NCI-H526 treated with DMSO at 0.1 percent for 48 hours (cell line): ENCODE measurements at regions not wholly inside any gene's neighbourhood (a gene's known extent, or its start where the extent isn't known, plus 50 kb on each side); places are given as distances from the start of the nearest gene placed in this dataset.
"Not testable (repeated sequence)": the region's sequence is repeated elsewhere in the genome, so short reads cannot be mapped to it uniquely, and the experiment has no call there.

Experiments used
- DNase-seq: peaks from one replicate; lab custom pipeline; 2025; lab: John Stamatoyannopoulos, UW

DNA sequence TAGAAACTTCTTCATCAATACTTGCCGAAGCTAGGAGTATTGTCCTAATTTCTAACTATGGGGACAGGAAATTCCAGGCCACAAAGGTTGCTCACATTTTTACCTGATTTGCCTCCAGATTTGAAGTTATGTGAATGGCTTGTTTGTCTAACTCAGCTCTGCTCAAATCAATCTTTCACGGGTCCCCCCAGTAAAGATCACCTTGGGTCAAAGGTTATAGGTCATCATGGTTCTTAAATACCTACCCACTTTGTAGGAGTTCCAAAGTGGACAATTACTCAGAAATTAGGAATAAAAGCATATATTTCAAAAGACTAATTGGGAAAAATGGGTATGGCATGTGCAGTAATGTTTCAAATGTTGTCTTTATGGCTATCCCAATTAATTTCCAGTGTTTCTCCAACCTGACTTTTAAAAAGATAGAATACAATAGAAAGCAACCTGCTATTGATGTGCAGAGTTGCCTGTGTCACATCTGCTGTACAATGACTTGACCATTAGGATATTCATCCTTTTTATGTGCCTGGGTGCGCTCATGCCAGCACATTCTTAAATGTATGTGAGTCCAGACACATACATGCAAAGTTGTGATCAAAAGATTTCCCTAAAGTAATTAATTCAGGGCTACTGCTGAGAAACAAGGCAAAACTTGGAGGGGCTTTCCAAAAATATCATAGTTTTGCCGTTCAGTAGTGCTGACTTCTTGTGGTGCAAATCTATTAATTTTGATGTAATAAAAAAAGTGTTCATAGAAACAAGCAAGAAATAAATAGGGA, 126.1 kb downstream of the MYCN start:
- DNase-seq, result no peak

DNA sequence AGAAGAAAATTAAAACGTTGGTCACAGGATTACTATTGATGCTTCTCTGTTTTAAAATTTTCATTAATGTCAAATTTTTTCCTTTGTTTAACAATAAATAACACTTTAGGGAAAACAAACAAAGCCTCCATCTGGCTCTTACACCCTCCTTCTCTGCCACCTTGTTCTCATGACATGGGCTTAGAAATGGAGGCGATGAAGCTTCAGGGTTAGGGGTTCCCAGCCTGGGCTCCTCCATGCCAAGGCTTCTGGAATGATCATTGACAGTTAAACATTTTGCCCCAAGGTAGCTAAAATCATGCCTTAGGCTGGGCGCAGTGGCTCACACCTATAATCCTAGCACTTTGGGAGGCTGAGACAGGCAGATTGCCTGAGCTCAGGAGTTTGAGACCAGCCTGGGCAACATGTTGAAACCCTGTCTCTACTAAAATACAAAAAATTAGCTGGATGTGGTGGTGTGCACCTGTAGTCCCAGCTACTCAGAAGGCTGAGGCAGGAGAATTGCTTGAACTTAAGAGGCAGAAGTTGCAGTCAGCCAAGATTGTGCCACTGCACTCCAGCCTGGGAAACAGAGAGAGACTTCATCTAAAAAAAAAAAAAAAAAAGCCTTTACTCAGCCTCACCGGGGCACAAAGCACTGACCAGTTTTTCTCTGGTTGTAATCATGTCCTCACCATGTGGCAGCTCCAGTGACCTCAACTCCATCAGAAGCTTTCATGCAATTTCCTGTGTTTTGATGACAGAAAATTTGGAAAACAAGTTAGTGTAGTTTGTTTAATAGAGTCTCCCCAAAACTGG, 125.1 kb downstream of the MYCN start:
- DNase-seq, result not testable (repeated sequence)

DNA sequence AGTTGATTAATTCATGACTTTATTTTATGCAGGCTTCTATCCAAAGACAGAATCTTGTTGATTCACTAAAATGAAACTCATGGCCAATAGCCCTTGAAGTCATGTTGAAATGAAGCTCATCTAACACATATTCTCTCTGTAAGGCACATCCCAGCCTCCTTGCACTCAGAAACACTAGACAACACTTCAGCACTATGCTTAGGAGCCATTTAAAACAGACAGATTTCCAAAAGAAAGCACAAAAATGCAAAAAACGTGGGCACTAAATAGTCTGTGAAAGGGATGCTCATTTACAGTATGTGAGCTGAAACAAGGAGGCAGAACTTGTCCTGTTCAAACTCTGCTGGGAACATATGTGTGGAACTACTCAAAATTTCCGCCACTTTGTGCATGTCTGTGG, 124.4 kb downstream of the MYCN start:
- DNase-seq, result no peak

DNA sequence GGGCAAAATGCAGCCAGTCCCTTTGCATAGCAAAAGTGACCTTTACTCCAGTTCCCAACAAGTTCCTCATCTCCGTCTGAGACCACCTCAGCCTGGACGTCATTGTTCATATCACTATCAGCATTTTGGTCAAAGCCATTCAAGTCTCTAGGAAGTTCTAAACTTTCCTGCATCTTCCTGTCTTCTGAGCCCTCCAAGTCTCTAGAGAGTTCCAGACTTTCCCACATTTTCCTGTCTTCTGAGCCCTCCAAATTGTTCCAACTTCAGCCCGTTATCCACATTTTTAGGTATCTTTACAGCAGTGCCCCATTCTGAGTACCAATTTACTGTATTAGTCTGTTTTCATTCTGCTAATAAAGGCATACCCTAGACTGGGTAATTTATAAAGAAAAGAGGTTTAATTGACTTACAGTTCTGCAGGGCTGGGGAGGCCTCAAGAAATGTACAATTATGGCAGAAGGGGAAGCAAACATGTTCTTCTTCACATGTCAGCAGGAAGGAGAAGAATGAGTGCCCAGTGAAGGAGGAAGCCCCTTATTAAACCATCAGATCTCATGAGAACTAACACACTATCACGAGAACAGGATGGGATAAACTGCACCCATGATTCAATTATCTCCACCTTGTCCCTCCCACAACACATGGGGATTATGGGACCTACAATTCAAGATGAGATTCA, 123.7 kb downstream of the MYCN start:
- no peak for DNase-seq

DNA sequence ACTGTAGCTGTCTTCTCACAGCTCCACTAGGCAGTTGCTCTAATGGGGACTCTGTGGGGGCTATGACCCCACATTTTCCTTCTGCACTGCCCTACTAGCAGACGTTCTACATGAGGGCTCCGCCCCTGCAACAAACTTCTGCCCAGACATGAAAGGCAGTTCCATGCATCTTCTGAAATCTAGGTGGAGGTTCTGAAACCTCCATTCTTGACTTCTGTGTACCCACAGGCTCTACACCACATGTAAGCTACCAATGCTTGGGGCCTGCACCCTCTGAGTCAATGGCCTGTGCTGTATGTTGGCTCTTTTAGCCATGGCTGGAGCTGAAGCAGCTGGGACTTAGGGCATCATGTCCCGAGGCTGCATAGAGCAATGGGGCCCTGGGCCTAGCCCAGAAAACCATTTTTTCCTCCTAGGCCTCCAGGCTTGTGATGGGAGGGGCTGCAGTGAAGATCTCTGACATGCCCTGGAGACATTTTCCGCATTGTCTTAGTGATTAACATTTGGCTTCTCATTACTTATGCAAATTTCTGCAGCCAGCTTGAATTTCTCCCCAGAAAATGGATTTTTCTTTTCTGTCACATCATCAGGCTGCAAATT, 123.0 kb downstream of the MYCN start:
- DNase-seq, result no peak

DNA sequence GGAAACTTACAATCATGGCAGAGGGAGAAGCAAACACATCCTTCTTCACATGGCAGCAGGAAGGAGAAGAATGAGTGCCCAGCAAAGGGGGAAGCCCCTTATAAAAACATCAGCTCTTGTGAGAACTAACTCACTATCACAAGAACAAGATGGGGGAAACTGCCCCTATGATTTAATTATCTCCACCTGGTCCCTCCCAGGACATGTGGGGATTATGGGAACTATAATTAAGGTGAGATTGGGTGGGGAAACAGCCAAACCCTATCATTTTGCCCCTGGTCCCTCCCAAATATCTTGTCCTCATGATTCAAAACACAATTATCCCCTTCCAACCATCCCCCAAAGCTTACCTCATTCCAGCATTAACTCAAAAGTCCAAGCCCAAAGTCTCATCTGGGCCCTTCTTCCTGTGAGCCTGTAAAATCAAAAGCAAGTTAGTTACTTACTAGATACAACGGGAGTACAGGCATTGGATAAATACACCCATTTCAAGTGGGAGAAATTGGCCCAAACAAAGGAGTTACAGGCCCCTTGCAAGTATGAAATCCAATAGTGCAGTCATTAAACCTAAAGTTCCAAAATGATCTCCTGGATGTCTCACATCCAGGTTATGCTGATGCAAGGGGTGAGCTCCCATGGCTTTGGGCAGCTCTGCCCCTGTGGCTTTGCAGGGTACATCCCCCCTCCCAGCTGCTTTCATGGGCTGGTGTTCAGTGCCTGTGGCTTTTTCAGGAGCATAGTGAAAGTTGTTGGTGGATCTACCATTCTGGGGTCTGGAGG, 122.3 kb downstream of the MYCN start:
- DNase-seq, result no peak

DNA sequence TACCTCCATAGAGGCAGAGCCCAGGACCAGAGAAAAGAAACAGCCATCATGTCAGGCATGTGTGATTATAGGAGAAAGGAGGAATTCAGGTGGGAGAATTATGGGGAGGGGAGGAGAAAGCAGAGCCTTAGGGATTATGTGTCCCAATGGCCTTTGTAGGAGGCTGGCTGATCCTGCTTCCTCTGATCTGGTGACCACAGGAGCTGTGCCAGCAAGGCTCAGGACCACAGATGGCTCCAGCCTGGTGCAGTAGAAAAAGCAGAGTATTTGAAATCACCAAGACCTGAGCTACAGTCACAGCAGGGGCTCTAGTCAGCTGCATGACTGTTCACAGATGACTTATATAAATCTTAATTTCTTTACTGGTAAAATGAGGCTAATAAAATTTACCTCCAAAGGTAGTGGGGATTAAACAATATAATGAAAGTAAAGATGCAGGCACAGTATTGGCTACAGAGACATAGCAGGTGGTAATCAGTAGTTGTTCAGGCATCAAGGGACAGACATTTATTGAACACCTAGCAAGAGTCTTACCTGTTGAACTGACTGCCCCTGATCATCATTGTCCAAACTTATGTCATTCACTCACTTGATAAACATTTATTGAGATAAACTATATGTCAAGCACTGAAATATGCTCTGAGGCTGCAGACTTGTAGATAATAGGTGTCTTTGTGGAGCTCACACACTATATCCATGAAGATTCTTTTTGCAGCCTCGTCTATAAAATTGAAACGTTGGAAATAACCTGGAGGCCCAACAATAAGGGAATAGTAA, 121.3 kb downstream of the MYCN start:
- DNase-seq, result no peak

DNA sequence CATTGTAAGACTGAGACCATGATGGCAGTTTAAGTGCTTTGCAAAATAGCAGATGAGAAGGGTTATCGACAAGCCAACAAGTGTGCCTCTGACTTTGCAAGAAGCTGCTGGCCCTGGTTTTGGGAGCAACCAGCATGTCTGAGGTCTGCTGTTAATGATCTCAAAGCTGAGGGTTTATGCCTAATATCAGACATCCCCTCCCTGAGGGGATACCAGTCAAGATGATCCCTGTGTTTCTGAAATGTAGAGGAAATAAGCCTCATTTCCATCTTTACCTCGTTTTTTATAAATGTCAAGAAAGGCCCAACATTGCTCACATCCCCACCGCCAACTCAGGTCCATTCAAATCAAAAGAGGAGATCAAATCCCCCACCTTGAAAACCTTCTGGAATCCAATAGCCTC, 120.6 kb downstream of the MYCN start:
- no peak for DNase-seq

DNA sequence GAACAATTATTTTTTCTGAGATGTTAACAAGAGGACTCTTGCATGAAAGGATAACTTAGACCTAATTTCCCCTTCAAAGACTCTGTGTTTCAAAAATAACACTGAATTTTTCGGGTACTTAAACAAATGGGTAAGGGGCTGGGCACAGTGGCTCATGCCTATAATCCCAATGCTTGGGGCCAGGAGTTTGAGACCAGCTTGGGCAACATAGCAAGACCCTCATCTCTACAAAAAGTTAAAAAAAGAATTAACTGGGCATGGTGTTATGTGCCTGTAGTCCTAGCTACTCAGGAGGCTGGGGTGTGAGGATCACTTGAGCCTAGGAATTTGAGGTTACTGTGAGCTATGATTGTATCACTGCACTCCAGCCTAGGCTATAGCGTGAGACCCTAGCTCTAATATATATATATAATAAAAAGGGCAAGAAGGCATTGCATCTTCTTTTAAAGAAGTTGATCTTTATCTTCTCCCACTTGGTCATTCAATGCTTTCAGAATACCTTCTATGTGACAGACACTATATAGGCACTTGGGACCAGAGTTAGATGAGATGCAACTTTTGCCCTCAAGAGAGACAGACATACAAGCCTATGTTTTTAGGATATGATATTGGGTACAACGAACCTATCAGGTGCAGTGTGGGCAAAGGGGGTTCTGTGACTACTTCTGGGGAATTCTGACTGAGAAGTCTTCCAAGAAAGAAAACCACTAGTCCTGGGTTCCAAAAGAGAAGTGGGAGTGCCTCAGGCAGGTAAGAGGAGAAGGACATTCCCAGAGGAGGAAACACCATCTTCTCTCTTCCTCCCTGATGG, 120.0 kb downstream of the MYCN start:
- no peak for DNase-seq

DNA sequence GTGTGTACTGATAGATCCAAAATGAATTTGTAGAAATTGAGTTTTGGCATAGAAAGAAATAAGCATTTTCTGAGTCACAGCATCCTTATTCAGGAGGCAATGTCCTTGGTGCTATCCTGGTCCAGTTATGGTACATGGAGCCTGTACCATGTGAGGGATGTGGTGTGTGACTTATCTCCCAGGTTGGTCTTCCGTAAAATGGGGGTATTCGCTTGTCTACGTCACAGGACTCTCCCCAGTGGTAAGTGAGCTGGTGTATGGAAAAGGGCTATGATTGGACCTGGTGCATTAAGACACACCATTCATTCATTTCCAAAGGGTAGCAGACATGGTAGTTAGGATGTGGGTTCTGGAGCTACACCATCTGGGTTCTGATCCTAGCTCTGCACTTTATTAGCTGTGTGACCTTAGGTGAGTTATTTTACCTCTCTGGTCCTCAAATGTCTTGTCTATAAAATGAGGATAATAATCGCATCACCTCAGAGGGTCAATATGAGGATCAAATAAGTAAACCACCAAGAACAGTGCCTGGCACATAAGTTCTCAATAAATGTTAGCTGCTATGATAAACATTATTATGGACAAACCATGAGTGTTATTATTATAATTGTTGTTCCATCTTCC, 119.2 kb downstream of the MYCN start:
- no peak for DNase-seq

DNA sequence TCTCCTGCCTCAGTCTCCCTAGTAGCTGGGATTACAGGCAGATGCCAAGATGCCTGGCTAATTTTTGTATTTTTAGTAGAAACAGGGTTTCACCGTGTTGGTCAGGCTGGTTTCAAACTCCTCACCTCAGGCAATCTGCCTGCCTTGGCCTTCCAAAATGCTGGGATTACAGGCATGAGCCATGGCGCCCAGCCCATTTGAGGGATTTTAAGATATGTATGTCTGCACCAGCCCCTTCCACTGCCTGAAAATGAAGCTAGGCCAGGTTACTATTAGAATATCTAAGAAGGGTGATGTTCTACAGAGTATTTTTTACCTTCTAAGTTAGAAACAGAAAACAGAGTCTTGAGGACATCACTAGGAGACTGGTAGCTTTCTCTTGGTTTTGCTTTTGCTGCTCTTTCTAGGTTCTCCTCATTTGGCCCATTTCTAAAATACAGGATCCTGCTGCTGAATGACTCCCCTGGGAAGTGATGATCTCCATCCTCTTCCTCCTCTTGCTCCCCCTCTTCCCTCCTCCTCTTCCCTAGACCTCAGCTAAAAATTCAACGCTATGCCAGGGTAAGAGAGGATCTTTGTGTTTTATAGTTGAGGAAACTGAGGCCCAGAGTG, 118.5 kb downstream of the MYCN start:
- no peak for DNase-seq

DNA sequence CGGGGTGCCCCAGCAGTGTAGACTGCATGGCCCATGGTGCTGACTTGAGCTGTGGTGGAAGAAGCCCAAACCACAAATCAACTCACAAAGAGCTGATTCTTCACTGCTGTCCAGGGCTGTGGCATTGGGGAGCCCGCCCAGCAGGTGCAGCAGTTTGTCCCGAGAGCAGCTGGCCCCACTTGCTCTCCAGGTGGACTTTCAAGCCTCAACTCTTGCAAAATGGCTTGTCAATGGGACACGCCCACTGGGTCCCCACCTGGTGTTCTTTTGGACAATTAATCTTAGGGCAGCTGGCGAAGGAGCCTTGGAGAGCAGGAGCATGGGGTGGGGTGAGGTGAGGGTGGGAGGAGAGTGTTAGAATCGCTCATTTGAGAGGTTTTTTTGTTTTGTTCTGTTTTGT, 117.9 kb downstream of the MYCN start:
- no peak for DNase-seq

DNA sequence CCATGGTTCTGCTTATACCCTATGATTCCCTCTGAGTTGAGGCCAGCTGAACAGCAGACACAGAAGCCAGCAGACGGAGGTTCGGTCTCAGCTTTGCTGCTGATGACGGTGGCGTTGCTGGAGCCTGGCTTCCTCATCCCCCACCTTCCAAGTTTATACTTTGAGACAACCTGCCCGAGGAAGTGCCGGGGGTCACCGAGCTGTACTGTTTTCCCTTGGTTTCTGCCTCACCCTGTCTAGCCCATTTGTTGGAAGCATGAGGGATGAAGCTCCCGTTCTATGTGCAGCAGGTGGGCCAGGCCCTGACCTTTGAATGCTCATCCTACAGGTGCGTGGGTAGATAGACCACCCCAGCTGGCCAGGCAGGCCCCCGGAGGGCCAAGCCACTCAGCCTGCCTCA, 117.3 kb downstream of the MYCN start:
- no peak for DNase-seq

DNA sequence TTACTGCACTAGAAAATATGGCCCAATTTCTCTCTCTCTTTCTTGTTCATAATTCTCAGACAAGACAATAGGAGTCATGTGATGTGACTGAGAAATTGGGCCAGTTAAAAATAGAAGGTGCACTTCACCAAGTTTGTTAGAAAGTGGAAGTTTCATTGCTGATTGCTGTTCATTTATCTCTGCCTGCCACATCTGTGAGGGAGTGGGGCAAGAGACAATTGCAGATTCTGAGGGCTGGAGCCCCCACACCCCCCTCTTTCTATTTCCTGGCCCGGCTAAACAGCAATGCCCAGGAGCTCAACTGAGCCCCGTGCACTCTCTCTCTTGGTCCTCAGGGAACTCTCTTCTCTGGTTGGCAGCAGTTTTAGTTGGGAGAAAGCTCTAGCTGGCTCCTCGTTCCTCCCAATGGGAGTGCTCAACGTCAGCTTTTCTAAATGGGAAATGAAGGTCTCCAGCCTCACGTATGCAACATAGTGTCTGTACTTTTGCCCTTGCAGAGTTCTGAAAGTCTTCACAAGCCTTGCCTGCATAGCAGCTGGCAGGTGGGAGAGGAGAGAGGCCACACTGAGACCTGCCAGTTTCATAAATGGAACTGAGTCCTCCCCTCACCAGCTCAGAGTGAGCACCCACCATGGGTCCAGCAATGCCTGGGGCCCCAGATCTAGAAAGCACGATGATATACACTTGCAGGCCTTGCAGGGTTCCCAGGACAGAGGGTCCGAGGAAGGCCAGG, 115.7 kb downstream of the MYCN start:
- DNase-seq, result no peak

DNA sequence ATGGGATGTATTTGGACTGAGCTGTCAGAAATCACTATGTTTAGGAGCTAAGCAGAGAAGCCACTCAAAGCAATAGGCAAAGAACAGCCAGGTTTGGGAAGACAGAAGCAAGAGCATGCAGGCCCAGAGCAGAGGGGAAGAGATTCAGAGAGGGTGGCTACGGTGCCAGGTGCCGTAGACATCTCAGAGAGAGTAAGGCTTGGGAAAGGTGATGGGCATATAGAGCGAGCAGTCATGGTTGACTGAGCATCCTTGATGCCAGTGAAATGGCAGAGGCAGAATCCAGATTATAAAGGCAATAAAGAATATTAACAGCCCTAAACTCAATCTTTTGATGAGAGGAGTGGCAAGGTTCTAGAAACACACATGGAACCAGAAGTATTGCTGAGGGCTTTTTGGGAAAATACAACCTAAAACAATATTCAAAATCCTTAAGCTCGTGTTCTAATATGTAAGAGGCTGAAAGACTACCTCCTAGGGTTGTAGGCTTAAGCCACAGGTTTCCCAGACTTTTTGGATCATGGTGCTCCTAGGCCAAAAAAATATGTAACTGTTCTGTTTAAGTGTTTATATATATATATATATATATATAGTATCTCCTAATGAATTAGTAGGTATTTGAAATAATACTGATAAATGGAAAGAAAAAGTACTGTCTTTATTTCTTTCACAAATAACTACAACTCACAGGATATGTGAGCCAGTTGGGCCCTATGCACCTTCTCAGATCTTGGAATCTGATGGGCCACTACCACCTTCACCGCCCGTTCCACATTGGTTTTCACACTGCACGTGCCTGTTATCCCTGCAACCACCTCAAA, 113.3 kb downstream of the MYCN start:
- DNase-seq, result no peak

DNA sequence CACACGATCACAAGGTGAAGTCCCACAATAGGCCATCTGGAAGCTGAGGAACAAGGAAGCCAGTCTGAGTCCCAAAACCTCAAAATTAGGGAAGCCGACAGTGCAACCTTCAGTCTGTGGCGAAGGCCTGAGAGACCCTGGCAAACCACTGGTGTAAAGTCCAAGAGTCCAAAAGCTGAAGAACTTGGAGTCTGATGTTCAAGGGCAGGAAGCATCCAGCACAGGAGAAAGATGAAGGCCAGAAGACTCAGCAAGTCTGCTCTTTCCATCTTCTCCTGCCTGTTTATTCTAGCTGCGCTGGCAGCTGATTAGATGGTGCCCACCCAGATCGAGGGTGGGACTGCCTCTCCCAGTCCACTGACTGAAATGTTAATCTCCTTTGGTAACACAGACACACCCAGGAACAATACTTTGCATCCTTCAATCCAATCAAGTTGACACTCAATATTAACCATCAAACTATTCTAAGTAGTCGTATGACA, 112.3 kb downstream of the MYCN start:
- not testable (repeated sequence) for DNase-seq

DNA sequence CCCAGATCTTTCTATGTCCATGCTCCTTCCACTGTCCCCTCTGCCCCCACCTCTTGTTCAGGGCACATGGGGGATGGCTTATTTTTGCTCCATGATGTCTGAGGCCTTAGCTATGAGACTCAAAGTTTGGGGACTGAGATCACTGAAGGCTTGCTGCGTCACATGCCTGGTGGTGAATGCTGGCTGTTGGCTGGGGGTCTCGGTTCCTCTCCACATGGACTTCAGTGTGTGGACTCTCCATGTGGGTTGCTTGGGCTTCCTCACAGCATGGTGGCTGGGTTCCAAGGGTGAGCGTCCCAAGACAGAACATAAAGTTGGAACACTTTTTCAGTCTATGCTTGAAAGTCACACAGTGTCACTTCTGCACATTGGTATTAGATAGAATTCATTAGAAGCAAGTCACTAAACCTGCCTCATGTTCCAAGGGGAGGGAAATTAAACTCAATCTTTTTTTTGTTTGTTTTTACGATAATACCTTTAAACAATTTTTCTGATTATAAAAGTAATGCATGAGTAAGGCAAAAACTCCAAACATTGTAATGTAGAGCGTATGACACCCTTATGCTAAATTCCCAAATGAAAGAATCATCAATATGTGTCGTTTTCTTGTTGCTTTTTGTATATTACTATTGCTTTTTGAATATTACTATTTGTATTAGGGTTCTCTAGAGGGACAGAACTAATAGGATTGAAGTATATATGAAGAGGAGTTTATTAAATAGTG, 111.7 kb downstream of the MYCN start:
- DNase-seq, result no peak
